ENCODE measurements at regions not wholly inside any gene's neighbourhood (a gene's known extent, or its start where the extent isn't known, plus 50 kb on each side); places are given as distances from the start of the nearest gene placed in this dataset.

DNA sequence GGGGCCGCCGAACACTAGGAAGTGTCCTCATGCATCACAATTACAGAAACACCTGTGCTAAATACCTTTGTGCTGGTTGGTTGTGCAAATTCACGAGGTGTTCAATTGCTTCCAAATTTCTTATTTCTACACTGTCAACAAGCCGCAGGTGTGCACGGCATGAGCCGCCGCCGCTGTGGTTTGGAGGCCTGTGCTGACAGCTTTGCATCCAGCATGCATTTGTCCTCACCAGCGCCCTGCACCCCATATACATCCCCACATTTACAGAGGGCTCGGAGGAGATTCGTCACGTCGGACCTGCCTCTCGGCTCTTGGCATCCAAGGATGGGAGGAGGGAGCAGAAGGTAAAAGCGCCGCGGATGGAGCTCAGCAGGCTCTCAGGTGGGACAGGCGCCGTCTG is 305.3 kb upstream of the MKI67 start:
- ChIA-PET POLR2A (no interaction called here), CTCF (ENCODE audit: low intra/inter-chr PET ratio, low total read pairs) (no interaction called here)
- in situ Hi-C loops (cut with HindIII; ENCODE audit: extremely low pct_ligation_motif_present, low pct_unique_long_range_greater_than_20kb) = no loop called here
- no peak for TF ChIP-seq CC2D1A (CRISPR knock-in tag; IDR thresholded peaks at IDR 0.05)
- TF ChIP-seq MLLT10 (CRISPR knock-in tag; IDR thresholded peaks at IDR 0.05) = no peak
- TF ChIP-seq, protein P1, sequence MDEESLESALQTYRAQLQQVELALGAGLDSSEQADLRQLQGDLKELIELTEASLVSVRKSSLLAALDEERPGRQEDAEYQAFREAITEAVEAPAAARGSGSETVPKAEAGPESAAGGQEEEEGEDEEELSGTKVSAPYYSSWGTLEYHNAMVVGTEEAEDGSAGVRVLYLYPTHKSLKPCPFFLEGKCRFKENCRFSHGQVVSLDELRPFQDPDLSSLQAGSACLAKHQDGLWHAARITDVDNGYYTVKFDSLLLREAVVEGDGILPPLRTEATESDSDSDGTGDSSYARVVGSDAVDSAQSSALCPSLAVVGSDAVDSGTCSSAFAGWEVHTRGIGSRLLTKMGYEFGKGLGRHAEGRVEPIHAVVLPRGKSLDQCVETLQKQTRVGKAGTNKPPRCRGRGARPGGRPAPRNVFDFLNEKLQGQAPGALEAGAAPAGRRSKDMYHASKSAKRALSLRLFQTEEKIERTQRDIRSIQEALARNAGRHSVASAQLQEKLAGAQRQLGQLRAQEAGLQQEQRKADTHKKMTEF (CRISPR knock-in tag; IDR thresholded peaks at IDR 0.05) = no peak
- TF ChIP-seq, protein P2, sequence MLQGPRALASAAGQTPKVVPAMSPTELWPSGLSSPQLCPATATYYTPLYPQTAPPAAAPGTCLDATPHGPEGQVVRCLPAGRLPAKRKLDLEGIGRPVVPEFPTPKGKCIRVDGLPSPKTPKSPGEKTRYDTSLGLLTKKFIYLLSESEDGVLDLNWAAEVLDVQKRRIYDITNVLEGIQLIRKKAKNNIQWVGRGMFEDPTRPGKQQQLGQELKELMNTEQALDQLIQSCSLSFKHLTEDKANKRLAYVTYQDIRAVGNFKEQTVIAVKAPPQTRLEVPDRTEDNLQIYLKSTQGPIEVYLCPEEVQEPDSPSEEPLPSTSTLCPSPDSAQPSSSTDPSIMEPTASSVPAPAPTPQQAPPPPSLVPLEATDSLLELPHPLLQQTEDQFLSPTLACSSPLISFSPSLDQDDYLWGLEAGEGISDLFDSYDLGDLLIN (CRISPR knock-in tag; IDR thresholded peaks at IDR 0.05; ENCODE audit: borderline replicate concordance) = no peak
- TF ChIP-seq, protein P3, sequence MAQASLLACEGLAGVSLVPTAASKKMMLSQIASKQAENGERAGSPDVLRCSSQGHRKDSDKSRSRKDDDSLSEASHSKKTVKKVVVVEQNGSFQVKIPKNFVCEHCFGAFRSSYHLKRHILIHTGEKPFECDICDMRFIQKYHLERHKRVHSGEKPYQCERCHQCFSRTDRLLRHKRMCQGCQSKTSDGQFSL (CRISPR knock-in tag; IDR thresholded peaks at IDR 0.05) = no peak
- TF ChIP-seq HOXA9 (CRISPR knock-in tag; IDR thresholded peaks at IDR 0.05; ENCODE audit: borderline replicate concordance) = no peak
- TF ChIP-seq ATM (IDR thresholded peaks at IDR 0.05; ENCODE audit: borderline replicate concordance) = no peak
- no peak for TF ChIP-seq ZKSCAN1 (IDR thresholded peaks at IDR 0.05; ENCODE audit: low read length)
- TF ChIP-seq ZNF780A (CRISPR knock-in tag; IDR thresholded peaks at IDR 0.05) = no peak
- no peak for TF ChIP-seq ZBTB7A (CRISPR knock-in tag; IDR thresholded peaks at IDR 0.05)
- TF ChIP-seq, protein P4, sequence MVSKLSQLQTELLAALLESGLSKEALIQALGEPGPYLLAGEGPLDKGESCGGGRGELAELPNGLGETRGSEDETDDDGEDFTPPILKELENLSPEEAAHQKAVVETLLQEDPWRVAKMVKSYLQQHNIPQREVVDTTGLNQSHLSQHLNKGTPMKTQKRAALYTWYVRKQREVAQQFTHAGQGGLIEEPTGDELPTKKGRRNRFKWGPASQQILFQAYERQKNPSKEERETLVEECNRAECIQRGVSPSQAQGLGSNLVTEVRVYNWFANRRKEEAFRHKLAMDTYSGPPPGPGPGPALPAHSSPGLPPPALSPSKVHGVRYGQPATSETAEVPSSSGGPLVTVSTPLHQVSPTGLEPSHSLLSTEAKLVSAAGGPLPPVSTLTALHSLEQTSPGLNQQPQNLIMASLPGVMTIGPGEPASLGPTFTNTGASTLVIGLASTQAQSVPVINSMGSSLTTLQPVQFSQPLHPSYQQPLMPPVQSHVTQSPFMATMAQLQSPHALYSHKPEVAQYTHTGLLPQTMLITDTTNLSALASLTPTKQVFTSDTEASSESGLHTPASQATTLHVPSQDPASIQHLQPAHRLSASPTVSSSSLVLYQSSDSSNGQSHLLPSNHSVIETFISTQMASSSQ (IDR thresholded peaks at IDR 0.05; ENCODE audit: low read depth) = no peak
- TF ChIP-seq, protein P4 (CRISPR knock-in tag; IDR thresholded peaks at IDR 0.05; ENCODE audit: borderline replicate concordance) = no peak
- TF ChIP-seq KLF9 (CRISPR knock-in tag; IDR thresholded peaks at IDR 0.05; ENCODE audit: low read depth) = no peak
- no peak for TF ChIP-seq NR2F2 (IDR thresholded peaks at IDR 0.05; ENCODE audit: borderline replicate concordance, low read depth)

More for the DNA sequence above, 305.3 kb upstream of the MKI67 start:
- intact Hi-C loops (cut with micrococcal nuclease; ENCODE audit: unreplicated experiment) = no loop called here
- WGBS (ENCODE audit: low lambda C conversion rate) = 53% methylated on average over 14 of the region's 19 CpGs
- no peak overlapping the region for H3K4me2 ChIP-seq (ENCODE audit: low read depth, low read length)
- no peaks in the 10 kb centered on the region for H3K79me2 ChIP-seq (ENCODE audit: insufficient read depth, low read length)
- no peak for FAIRE-seq
- no peak for ATAC-seq
- H3K27me3 ChIP-seq (ENCODE audit: control insufficient read depth in 1 of 2, insufficient read depth in 2 of 2, low read length in 2 of 2) = peaks cover 8 to 42% of the 10 kb centered on the region in 2 experiments; a peak in 4 of 5 replicates
- no peak overlapping the region for H3K4me3 ChIP-seq (replicated peaks in 1 of 3; ENCODE audit: insufficient read depth in 1 of 3, low read depth in 2 of 3, low read length in 3 of 3)
- no peaks in the 10 kb centered on the region for H3K4me1 ChIP-seq (ENCODE audit: insufficient read depth, low read length)
- DNase-seq (ENCODE audit: low spot score) = no peak
- no peaks in the 10 kb centered on the region for H3K9me3 ChIP-seq (ENCODE audit: low read length)
- H4K20me1 ChIP-seq (ENCODE audit: insufficient read depth, low read length) = no peaks in the 10 kb centered on the region
- H2AFZ ChIP-seq (ENCODE audit: low read length) = no peak overlapping the region
- no peaks in the 10 kb centered on the region for H3K36me3 ChIP-seq (replicated peaks in 1 of 2; ENCODE audit: control insufficient read depth in 1 of 2, insufficient read depth in 2 of 2, low read length in 2 of 2)
- BruUV-seq (replicated peaks) = no TSS peak
- H3K27ac ChIP-seq (ENCODE audit: extremely low read length, insufficient read depth, low read length) = no peak overlapping the region
- H3K9ac ChIP-seq (ENCODE audit: insufficient read depth, low read depth, low read length) = no peak overlapping the region

Data from HepG2 (cell line).